Endothelial cell of umbilical vein (primary cell): ENCODE measurements at regions not wholly inside any gene's neighbourhood (a gene's known extent, or its start where the extent isn't known, plus 50 kb on each side); places are given as distances from the start of the nearest gene placed in this dataset.

Source experiments
- CTCF ChIP-seq, 2 donors: IDR thresholded peaks; 1 replicate in 1 of 2; 2 replicates in 1 of 2; pipeline ENCODE4 v1.5.1; 2011; ENCODE audit warnings: low read length in 2 of 2, mild to moderate bottlenecking in 2 of 2, moderate library complexity in 2 of 2, control low read depth in 1 of 2, inconsistent platforms in 1 of 2, low read depth in 1 of 2; ENCODE audit not compliant: insufficient read depth in 1 of 2; ENCODE audit errors: extremely low read depth in 1 of 2
- EZH2 ChIP-seq: IDR thresholded peaks from 2 replicates; pipeline ENCODE4 v1.6.1; 2012; ENCODE audit warnings: borderline replicate concordance, low read depth, mild to moderate bottlenecking, moderate library complexity, low read length, inconsistent platforms; ENCODE audit not compliant: severe bottlenecking
- JUN ChIP-seq: IDR thresholded peaks from 2 replicates; pipeline ENCODE4 v1.6.1; 2011; ENCODE audit warnings: borderline replicate concordance, low read depth; ENCODE audit not compliant: insufficient read length, insufficient read depth
- TF ChIP-seq, protein P1 (sequence below): IDR thresholded peaks from 2 replicates; pipeline ENCODE4 v1.6.1; 2011; ENCODE audit not compliant: insufficient read depth, insufficient read length

- TF ChIP-seq CTCF (IDR thresholded peaks at IDR 0.05; ENCODE audit: extremely low read depth in 1 of 2, insufficient read depth in 1 of 2, low read depth in 1 of 2, low read length in 2 of 2) (no peak), EZH2 (no peak), JUN (no peak)
- TF ChIP-seq, protein P1, sequence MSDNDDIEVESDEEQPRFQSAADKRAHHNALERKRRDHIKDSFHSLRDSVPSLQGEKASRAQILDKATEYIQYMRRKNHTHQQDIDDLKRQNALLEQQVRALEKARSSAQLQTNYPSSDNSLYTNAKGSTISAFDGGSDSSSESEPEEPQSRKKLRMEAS = no peak
Measured at GRCh38 chr12:124623344-124624035, 56.1 kb upstream of the NCOR2 start.
